Endodermal cell (in vitro differentiated cells): ENCODE measurements at regions not wholly inside any gene's neighbourhood (a gene's known extent, or its start where the extent isn't known, plus 50 kb on each side); places are given as distances from the start of the nearest gene placed in this dataset.

ENCODE experiments used
- DNase-seq: peaks from one replicate; pipeline ENCODE4 v3.0.0-alpha.2; 2017
- H3K27ac ChIP-seq: 2 replicates; pipeline ENCODE4 v1.5.1; 2013; ENCODE audit warnings: mild to moderate bottlenecking, low read depth, low read length, moderate library complexity
- H3K27me3 ChIP-seq: 2 replicates; pipeline ENCODE4 v1.6.1; 2013; ENCODE audit warnings: mild to moderate bottlenecking, low read length, moderate library complexity; ENCODE audit not compliant: insufficient read depth, control insufficient read depth, poor library complexity, severe bottlenecking
- H3K36me3 ChIP-seq: 2 replicates; pipeline ENCODE4 v1.7.0; 2013; ENCODE audit warnings: mild to moderate bottlenecking, low read length, moderate library complexity; ENCODE audit not compliant: control insufficient read depth, insufficient read depth
- H3K4me1 ChIP-seq: one replicate; pipeline ENCODE4 v1.7.0; 2013; ENCODE audit warnings: low read length; ENCODE audit not compliant: control insufficient read depth, insufficient read depth
- H3K4me3 ChIP-seq: 2 replicates; pipeline ENCODE4 v1.5.1; 2013; ENCODE audit warnings: mild to moderate bottlenecking, low read length, moderate library complexity
- H3K9ac ChIP-seq: 2 replicates; pipeline ENCODE4 v1.6.1; 2013; ENCODE audit warnings: mild to moderate bottlenecking, low read length, moderate library complexity; ENCODE audit not compliant: poor library complexity, severe bottlenecking; ENCODE audit errors: extremely low read depth
- H3K9me3 ChIP-seq: 2 replicates; pipeline ENCODE4 v1.6.1; 2013; ENCODE audit warnings: mild to moderate bottlenecking, low read length, moderate library complexity; ENCODE audit not compliant: control insufficient read depth
- H3K27ac Mint-ChIP-seq: 2 replicates; pipeline ENCODE4 v1.8.0; 2020; ENCODE audit warnings: mixed read lengths
- H3K27me3 Mint-ChIP-seq: 2 replicates; pipeline ENCODE4 v1.8.0; 2021; ENCODE audit warnings: mild to moderate bottlenecking, mixed read lengths; ENCODE audit not compliant: insufficient read depth
- H3K36me3 Mint-ChIP-seq: 2 replicates; pipeline ENCODE4 v1.8.0; 2020; ENCODE audit warnings: low read depth, mixed read lengths
- H3K4me1 Mint-ChIP-seq: 2 replicates; pipeline ENCODE4 v1.8.0; 2020; ENCODE audit warnings: mixed read lengths
- H3K4me3 Mint-ChIP-seq: 2 replicates; pipeline ENCODE4 v1.8.0; 2020; ENCODE audit warnings: mild to moderate bottlenecking, moderate library complexity, mixed read lengths
- H3K9me3 Mint-ChIP-seq: 2 replicates; pipeline ENCODE4 v1.8.0; 2020; ENCODE audit warnings: mild to moderate bottlenecking, mixed read lengths
- WGBS, 2 experiments: methylation state at CpG; one replicate each; pipeline versions ENCODE4 v1.1.5 to v1.1.7; 2013; ENCODE audit warnings: missing lambda C conversion rate in 2 of 2, mixed read lengths in 1 of 2; ENCODE audit not compliant: insufficient coverage in 1 of 2, insufficient read length in 1 of 2; 5-methylcytosine and 5-hydroxymethylcytosine counted together
- TF ChIP-seq, protein P1 (sequence below): fragments of 200-600 bp; sonication (generic); conservative IDR thresholded peaks from 2 replicates; pipeline ENCODE4 v1.5.0; 2021; ENCODE audit warnings: antibody characterized with exemption, mild to moderate bottlenecking

DNA sequence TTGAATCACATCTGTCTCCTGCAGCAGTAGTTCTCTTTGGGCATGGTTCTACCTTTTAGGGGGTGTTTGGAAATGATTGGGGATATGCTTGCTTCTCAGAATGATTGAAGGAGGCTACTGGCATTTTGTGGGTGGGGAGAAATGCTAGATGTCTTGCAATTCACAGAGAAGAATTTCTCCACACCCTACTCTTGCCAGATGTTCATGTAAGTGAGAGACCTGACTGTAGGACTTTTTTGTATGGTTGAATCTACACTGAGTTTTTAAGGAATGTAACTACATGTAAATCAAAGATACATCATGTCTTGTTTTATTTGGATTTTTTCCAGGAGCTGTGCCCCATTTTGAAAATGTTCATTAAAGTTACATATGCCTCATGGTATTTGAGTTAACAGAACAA is 311.9 kb downstream of the PRDM2 start:
- H3K9ac ChIP-seq, result no peak overlapping the region
- Mint-ChIP-seq H3K36me3 (no peaks in the 10 kb centered on the region), H3K4me3 (no peak overlapping the region)

DNA sequence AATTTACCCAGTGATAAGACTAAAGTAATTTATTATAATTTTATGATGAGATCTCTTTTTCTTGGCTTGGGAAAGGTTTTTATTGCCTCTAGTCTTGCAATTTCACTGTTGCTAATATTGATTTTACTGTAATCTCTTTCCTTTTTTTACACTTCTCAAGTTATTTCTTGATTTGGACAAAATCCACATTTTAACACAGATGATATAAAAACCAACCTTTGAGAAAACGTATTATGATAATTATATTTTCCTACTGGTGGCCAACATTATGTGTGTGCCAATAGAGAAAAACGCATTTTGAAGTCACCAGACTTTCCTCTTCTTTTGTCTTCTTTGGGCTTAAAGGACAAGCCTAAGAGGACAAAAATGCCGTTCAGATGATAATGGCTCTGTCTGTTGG is 314.9 kb downstream of the PRDM2 start:
- Histone ChIP-seq H3K4me3 (no peak overlapping the region), H3K9ac (no peak overlapping the region), H3K36me3 (no peaks in the 10 kb centered on the region), H3K4me1 (no peaks in the 10 kb centered on the region), H3K9me3 (no peaks in the 10 kb centered on the region), H3K27me3 (no peaks in the 10 kb centered on the region), H3K27ac (no peak overlapping the region)
- peaks cover 7% of the 10 kb centered on the region for H3K9me3 Mint-ChIP-seq
- H3K4me1 Mint-ChIP-seq, result no peaks in the 10 kb centered on the region
- TF ChIP-seq, protein P1, sequence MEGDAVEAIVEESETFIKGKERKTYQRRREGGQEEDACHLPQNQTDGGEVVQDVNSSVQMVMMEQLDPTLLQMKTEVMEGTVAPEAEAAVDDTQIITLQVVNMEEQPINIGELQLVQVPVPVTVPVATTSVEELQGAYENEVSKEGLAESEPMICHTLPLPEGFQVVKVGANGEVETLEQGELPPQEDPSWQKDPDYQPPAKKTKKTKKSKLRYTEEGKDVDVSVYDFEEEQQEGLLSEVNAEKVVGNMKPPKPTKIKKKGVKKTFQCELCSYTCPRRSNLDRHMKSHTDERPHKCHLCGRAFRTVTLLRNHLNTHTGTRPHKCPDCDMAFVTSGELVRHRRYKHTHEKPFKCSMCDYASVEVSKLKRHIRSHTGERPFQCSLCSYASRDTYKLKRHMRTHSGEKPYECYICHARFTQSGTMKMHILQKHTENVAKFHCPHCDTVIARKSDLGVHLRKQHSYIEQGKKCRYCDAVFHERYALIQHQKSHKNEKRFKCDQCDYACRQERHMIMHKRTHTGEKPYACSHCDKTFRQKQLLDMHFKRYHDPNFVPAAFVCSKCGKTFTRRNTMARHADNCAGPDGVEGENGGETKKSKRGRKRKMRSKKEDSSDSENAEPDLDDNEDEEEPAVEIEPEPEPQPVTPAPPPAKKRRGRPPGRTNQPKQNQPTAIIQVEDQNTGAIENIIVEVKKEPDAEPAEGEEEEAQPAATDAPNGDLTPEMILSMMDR, result no peak
- no peak overlapping the region for H3K27ac Mint-ChIP-seq
- no peak overlapping the region for H3K4me3 Mint-ChIP-seq
- no peaks in the 10 kb centered on the region for H3K36me3 Mint-ChIP-seq
- whole genome bisulfite sequencing, 2 experiments, result 78 to 93% methylated on average over 2 to 3 of the region's 3 CpGs
- DNase-seq, result no peak
- H3K27me3 Mint-ChIP-seq, result peaks cover 1% of the 10 kb centered on the region

More for the DNA sequence above, 311.9 kb downstream of the PRDM2 start:
- peaks cover 6% of the 10 kb centered on the region for H3K9me3 Mint-ChIP-seq
- Histone ChIP-seq H3K4me3 (no peak overlapping the region), H3K9me3 (peaks cover 6% of the 10 kb centered on the region), H3K36me3 (no peaks in the 10 kb centered on the region), H3K27ac (no peak overlapping the region), H3K4me1 (no peaks in the 10 kb centered on the region), H3K27me3 (no peaks in the 10 kb centered on the region)
- DNase-seq, result no peak
- H3K27ac Mint-ChIP-seq, result no peak overlapping the region
- no peaks in the 10 kb centered on the region for H3K4me1 Mint-ChIP-seq
- TF ChIP-seq, protein P1, result no peak
- peaks cover 4% of the 10 kb centered on the region for H3K27me3 Mint-ChIP-seq

DNA sequence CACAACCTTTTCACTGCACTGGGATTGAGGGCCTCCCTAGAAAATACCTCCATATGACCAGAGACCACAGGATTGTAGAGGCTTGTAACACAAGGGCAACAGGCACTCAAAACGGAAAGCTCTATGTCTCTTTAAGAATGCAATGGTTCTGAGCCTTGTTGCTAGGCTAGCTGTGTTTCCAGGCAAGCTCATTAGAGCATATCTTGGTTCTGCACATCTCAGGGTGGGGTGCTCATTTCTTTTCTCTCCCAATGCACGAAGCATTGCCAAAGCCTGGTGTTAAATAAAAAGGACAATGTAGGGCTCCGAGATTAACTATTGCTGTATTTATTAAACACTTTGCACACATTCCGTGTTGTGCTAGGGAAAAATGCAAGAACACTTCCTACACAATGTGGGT is 315.9 kb downstream of the PRDM2 start:
- Histone ChIP-seq H3K36me3 (no peaks in the 10 kb centered on the region), H3K4me1 (no peaks in the 10 kb centered on the region), H3K9me3 (no peaks in the 10 kb centered on the region), H3K9ac (no peak overlapping the region), H3K27ac (no peak overlapping the region), H3K27me3 (no peaks in the 10 kb centered on the region), H3K4me3 (no peak overlapping the region)
- no peaks in the 10 kb centered on the region for H3K4me1 Mint-ChIP-seq
- H3K4me3 Mint-ChIP-seq, result no peak overlapping the region
- peaks cover 12% of the 10 kb centered on the region for H3K9me3 Mint-ChIP-seq
- DNase-seq, result no peak
- 86 to 93% methylated on average over 4 of the region's 4 CpGs for WGBS, 2 experiments
- H3K27ac Mint-ChIP-seq, result no peak overlapping the region
- no peaks in the 10 kb centered on the region for H3K36me3 Mint-ChIP-seq
- TF ChIP-seq, protein P1, result no peak
- peaks cover 1% of the 10 kb centered on the region for H3K27me3 Mint-ChIP-seq
